HG03558 (cell line): ENCODE measurements at regions not wholly inside any gene's neighbourhood (a gene's known extent, or its start where the extent isn't known, plus 50 kb on each side); places are given as distances from the start of the nearest gene placed in this dataset.

Source experiments
- ATAC-seq: cut with Tn5 transposase; IDR thresholded peaks from one replicate; pipeline ENCODE4 v1.9.1; 2021; ENCODE audit warnings: moderate number of reproducible peaks; ENCODE audit not compliant: unreplicated experiment; ENCODE audit errors: extremely low read depth

DNA sequence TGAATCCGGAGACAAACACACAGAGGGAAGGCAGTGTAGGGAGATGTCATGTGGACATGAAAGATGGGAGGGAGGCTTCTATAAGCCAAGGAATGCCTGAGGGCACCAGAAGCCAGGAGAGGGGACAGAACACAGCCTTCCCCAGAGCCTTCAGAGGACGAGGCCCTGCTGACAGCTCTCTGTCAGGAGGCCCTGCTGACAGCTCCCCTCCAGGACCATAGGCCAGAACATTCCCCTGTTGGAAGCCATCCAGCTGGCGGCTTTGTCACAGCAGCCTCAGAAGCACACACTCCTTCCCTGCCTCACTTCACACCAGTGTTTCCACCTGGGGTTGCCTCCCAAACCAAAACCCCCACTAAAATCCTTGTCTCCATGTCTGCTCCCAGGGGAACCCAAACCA lies 171.3 kb upstream of the ID2 start:
- ATAC-seq: no peak

DNA sequence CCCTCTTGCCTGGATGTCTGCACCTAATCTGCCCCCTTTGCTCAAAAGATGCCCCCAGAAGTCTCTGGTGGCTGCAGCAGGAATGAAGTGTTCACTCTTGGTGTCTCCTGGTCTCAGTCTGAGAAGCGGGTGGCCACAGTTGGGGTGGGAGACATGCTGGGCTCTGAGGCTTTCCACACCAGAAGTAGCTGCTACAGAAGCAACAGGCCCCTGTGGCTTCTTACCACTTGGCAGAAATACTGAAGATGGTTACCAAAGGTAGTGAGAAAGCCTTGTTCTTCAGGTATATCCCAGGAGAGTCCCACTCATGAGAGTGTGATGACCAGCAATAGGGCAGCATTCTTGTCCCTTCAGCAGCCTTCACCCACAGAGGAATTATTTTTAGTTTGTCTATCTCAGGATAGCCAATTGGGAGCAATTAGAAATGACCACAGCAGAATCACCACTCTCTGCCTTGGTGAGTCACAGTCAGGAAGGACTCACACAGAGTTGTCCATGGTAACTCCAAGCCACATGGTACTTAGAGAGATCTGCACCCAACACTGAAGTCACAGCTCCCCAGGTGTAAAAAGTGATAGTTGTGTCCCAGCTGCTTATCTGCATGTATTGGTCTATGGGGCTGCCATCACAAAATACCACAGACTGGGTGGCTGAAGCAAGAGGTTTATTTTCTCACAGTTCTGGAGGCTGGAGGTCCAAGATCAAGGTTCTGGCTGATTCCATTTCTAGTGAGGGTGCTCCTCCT lies 169.8 kb upstream of the ID2 start:
- ATAC-seq: no peak

- ATAC-seq: no peak
These were observed 168.1 kb upstream of the ID2 start for GRCh38 chr2:8513601-8514273.

GRCh38 chr2:8514274-8514662 lies 167.6 kb upstream of the ID2 start:
- ATAC-seq: no peak

- ATAC-seq: peak; percentile 47
These were observed 166.8 kb upstream of the ID2 start for GRCh38 chr2:8514796-8515758.

DNA sequence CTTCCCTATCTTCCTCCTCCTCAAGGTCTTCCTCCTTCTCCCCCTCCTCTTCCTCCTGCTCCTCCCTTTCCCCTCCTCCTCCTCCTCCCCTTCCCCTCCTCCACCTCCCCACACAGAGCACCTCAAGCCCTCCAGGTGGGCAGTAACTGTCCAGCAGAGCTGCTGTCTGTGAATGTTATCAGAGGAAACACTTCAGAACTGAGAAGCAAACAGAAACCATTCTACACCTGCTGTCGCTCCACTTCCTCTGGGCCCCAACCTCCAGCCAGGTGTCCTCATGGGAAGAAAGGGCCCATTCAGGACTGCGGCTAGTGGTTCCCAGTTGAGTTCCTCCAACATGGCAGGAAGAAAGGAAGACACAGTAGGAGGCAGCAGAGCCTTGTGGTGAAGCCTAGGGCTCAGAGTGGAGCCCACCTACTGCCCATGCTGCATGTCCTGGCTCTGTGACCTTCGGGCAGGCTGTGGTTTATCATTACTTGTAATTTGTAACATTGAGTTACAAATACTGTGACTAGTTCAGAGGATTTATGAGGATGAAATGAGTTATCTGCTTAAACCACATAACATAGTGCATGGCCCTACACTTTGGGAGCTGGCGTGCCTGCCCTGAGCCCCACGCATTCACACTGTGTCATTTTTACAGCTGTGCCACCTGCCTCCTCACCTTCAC lies 165.9 kb upstream of the ID2 start:
- ATAC-seq: peak; percentile 24

GRCh38 chr2:8517850-8518498 lies 163.9 kb upstream of the ID2 start:
- ATAC-seq: no peak

DNA sequence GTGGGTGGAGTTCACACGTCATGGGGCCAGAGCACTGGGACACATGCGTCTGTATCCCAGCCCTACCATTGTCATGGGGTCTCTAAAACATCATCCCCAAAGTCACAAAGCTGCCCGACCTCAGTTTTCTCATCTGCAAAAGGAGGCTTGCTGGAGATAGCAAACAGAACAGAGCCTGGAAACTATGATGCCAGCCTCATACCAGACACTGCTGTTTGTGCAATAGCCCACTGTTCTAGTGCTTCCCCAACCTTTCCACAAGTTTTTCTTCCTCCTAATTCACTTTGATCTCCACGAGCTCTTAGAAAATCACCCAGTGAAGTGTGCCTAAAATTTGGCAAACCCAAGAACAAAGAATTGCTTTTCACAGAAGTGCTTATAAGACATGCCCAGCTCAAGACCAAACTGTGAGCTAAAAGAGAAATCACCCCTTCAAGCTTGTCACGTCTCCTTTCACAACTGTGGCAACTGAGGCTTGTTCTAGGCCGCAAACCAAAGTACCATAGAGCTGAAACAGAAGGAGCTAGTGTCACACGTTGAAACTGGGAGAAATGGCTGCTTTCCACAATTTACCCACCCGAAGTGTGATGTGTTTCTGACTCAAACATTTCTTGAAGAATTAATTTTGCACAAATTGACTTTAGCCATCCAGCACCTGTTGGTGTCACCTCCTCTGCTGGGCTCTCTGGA lies 162.7 kb upstream of the ID2 start:
- no peak for ATAC-seq

GRCh38 chr2:8520791-8521344 lies 161.0 kb upstream of the ID2 start:
- ATAC-seq: no peak

DNA sequence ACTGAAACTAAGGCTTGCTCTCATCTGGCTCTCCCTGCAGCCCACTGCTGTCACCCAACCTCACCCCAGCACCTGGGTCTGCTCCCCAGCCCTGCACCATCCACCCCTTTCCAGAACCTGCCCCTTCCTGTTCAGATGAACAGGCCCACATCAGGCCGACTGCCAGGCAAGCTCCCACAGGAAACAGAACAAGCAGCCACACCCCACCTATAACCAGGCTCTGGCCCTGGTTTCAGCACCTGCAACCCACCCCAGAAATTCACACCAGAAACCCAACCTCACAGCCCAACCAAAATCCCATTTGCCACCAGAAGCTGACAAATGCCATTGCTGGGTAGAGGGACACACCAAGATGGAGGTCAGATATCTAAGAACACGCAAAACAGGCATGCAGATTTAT lies 159.2 kb upstream of the ID2 start:
- ATAC-seq: no peak

GRCh38 chr2:8524388-8524787 lies 157.5 kb upstream of the ID2 start:
- ATAC-seq: no peak

- no peak for ATAC-seq
These were observed 157.0 kb upstream of the ID2 start for GRCh38 chr2:8524823-8525222.

- no peak for ATAC-seq
These were observed 156.6 kb upstream of the ID2 start for GRCh38 chr2:8525236-8525581.

GRCh38 chr2:8525582-8526402 lies 156.1 kb upstream of the ID2 start:
- peak; percentile 55 for ATAC-seq

DNA sequence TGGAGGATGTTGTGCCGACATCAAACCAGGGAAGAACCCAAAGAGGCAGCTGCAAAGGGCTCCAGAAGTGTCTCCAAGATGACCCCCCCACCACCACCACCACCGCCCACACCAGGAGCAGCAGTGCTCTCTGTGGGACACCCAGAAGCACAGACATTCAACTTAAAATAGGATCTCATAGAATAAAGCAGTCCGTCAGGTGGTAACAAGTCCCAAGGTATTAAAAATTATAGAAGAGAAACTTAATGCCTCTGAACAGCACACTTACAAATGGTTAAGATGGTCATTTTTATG lies 155.5 kb upstream of the ID2 start:
- no peak for ATAC-seq

DNA sequence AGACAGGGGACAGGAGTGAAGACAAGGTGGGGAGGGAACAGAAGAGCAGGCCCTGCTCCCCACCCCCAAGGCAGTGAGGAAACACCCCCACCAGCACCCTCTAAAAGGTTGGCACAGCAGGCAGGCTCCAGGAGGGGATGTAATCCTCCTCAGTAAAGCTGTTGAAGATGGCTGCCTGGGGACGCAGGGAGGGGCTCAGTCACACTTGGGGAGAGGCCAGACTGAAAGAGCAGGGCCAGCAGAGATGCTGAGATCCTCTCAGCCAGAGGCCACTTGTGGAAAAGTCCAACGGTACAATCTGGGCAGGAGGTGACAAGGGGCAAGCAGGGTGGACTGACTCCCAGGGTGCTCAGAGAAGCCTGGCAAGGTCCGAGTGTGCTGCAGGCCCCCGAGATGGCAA lies 154.8 kb upstream of the ID2 start:
- no peak for ATAC-seq

GRCh38 chr2:8527676-8528075 lies 154.2 kb upstream of the ID2 start:
- no peak for ATAC-seq

- ATAC-seq: no peak
These were observed 153.0 kb upstream of the ID2 start for GRCh38 chr2:8528863-8529262.
